SK-N-SH (cell line): ENCODE measurements at regions not wholly inside any gene's neighbourhood (a gene's known extent, or its start where the extent isn't known, plus 50 kb on each side); places are given as distances from the start of the nearest gene placed in this dataset.

ENCODE experiments used
- CTCF ChIA-PET: fragments of 300-600, 350-600 bp; formaldehyde crosslinking; extraction: SDS; loops from one replicate; lab custom pipeline; 2021; lab: Yijun Ruan, JAX
- POLR2A ChIA-PET: fragments of 350-600 bp; sonication (Branson Sonifier 250); formaldehyde crosslinking; extraction: SDS; loops from one replicate; lab custom pipeline; 2020; ENCODE audit warnings: antibody characterized with exemption, inconsistent platforms; lab: Yijun Ruan, JAX
- DNase-seq: peaks from one replicate; pipeline ENCODE4 v3.0.0; 2012
- H2AFZ ChIP-seq: fragments of 200-600 bp; sonication (generic); 2 replicates; pipeline ENCODE4 v1.8.1; 2016; ENCODE audit warnings: antibody characterized with exemption, mild to moderate bottlenecking, low read depth
- H3F3A ChIP-seq: fragments of 200-600 bp; sonication (generic); replicated peaks from 2 replicates; pipeline ENCODE3; 2016; ENCODE audit warnings: antibody characterized with exemption, mild to moderate bottlenecking; ENCODE audit not compliant: insufficient read depth
- H3K27ac ChIP-seq, 2 experiments: fragments of 200-500 bp in 1 of 2; fragments of 200-600 bp in 1 of 2; sonication (Bioruptor generic) in 1 of 2; sonication (generic), shearing (Covaris generic) in 1 of 2; 2 replicates each; pipeline versions ENCODE4 v1.5.1 to v1.6.1; 2014 to 2016; ENCODE audit warnings: low read depth in 2 of 2, inconsistent platforms in 1 of 2, low read length in 1 of 2, mild to moderate bottlenecking in 1 of 2, mixed read lengths in 1 of 2
- H3K27me3 ChIP-seq: fragments of 200-600 bp; sonication (generic), shearing (Covaris generic); 2 replicates; pipeline ENCODE4 v1.6.1; 2016; ENCODE audit warnings: mixed run types; ENCODE audit not compliant: insufficient read depth
- H3K36me3 ChIP-seq, 2 experiments: fragments of 200-500 bp in 1 of 2; fragments of 200-600 bp in 1 of 2; sonication (Bioruptor generic) in 1 of 2; sonication (generic) in 1 of 2; replicated peaks in 1 of 2; 2 replicates each; pipeline versions ENCODE3 to v1.5.1; 2014 to 2016; ENCODE audit warnings: low read length in 1 of 2, mild to moderate bottlenecking in 1 of 2; ENCODE audit not compliant: insufficient read depth in 2 of 2, control insufficient read depth in 1 of 2
- H3K4me1 ChIP-seq, 2 experiments: fragments of 200-500 bp in 1 of 2; fragments of 200-600 bp in 1 of 2; sonication (Bioruptor generic) in 1 of 2; sonication (generic), shearing (Covaris generic) in 1 of 2; 2 replicates each; pipeline versions ENCODE4 v1.5.1 to v1.6.1; 2014 to 2016; ENCODE audit warnings: low read depth in 1 of 2, low read length in 1 of 2, mixed run types in 1 of 2; ENCODE audit not compliant: insufficient read depth in 2 of 2, control insufficient read depth in 1 of 2
- H3K4me2 ChIP-seq: fragments of 200-600 bp; sonication (generic), shearing (Covaris generic); 2 replicates; pipeline ENCODE4 v1.6.1; 2017; ENCODE audit warnings: mixed run types
- H3K4me3 ChIP-seq, 2 experiments: fragments of 200-500 bp in 1 of 2; fragments of 200-600 bp in 1 of 2; sonication (Bioruptor generic) in 1 of 2; sonication (generic), shearing (Covaris generic) in 1 of 2; 2 replicates each; pipeline versions ENCODE4 v1.5.1 to v1.8.1; 2014 to 2016; ENCODE audit warnings: low read depth in 2 of 2, inconsistent platforms in 1 of 2, low read length in 1 of 2, mild to moderate bottlenecking in 1 of 2, mixed read lengths in 1 of 2, moderate library complexity in 1 of 2
- H3K79me2 ChIP-seq: fragments of 200-600 bp; sonication (generic); 2 replicates; pipeline ENCODE4 v1.8.1; 2017; ENCODE audit warnings: mild to moderate bottlenecking; ENCODE audit not compliant: insufficient read depth
- H3K9ac ChIP-seq: fragments of 200-600 bp; sonication (generic); 2 replicates; pipeline ENCODE4 v1.6.1; 2017; ENCODE audit warnings: mixed run types
- H3K9me2 ChIP-seq: fragments of 200-600 bp; sonication (generic); 2 replicates; pipeline ENCODE4 v1.6.1; 2017; ENCODE audit warnings: mixed run types
- H3K9me3 ChIP-seq: fragments of 200-600 bp; sonication (generic); 2 replicates; pipeline ENCODE4 v1.6.1; 2017; ENCODE audit warnings: mixed run types, mild to moderate bottlenecking, moderate library complexity
- H4K20me1 ChIP-seq: fragments of 200-600 bp; sonication (generic); 2 replicates; pipeline ENCODE4 v1.6.1; 2017; ENCODE audit warnings: mild to moderate bottlenecking, mixed run types; ENCODE audit not compliant: insufficient read depth
- CHD2 ChIP-seq: fragments of 150-350 bp; IDR thresholded peaks from 2 replicates; pipeline ENCODE4 v1.6.1; 2018; ENCODE audit warnings: low read length; ENCODE audit not compliant: partially characterized antibody
- ELF1 ChIP-seq: IDR thresholded peaks from 2 replicates; pipeline ENCODE4 v1.4.0; 2012
- EP300 ChIP-seq, 2 experiments: IDR thresholded peaks; 2 replicates each; pipeline versions ENCODE4 v1.4.0 to v1.6.1; 2012; ENCODE audit warnings: borderline replicate concordance in 1 of 2, low read depth in 1 of 2, low read length in 1 of 2
- FOSL2 ChIP-seq: IDR thresholded peaks from 2 replicates; pipeline ENCODE4 v1.4.0; 2012; ENCODE audit warnings: low read depth, mild to moderate bottlenecking, moderate library complexity, borderline replicate concordance
- GATA2 ChIP-seq: sonication (generic); formaldehyde crosslinking; IDR thresholded peaks from 2 replicates; pipeline ENCODE4 v1.5.0; 2020; ENCODE audit warnings: mild to moderate bottlenecking, missing genetic modification reagents
- IRF3 ChIP-seq: fragments of 150-350 bp; IDR thresholded peaks from 2 replicates; pipeline ENCODE4 v1.6.1; 2016; ENCODE audit warnings: mild to moderate bottlenecking, low read depth, low read length
- JUND ChIP-seq: IDR thresholded peaks from 2 replicates; pipeline ENCODE4 v1.4.0; 2012
- MEF2A ChIP-seq: IDR thresholded peaks from 2 replicates; pipeline ENCODE4 v1.4.0; 2012; ENCODE audit warnings: low read depth, borderline replicate concordance
- POLR2AphosphoS5 ChIP-seq: IDR thresholded peaks from 2 replicates; pipeline ENCODE4 v1.6.1; 2012; ENCODE audit warnings: low read depth, low read length
- RAD21 ChIP-seq: IDR thresholded peaks from 2 replicates; pipeline ENCODE4 v1.6.1; 2012; ENCODE audit warnings: mild to moderate bottlenecking, low read length
- RCOR1 ChIP-seq: fragments of 150-350 bp; IDR thresholded peaks from 2 replicates; pipeline ENCODE4 v1.6.1; 2017; ENCODE audit warnings: antibody characterized with exemption, low read length
- RFX5 ChIP-seq: IDR thresholded peaks from 2 replicates; pipeline ENCODE4 v1.6.1; 2012; ENCODE audit warnings: mild to moderate bottlenecking, improper control_type of control experiment, low read length
- RXRA ChIP-seq: IDR thresholded peaks from 2 replicates; pipeline ENCODE4 v1.4.0; 2012; ENCODE audit warnings: low read depth, mild to moderate bottlenecking, borderline replicate concordance
- SIN3A ChIP-seq: IDR thresholded peaks from 2 replicates; pipeline ENCODE4 v1.6.1; 2012; ENCODE audit warnings: low read depth, mild to moderate bottlenecking, low read length, moderate library complexity, borderline replicate concordance
- TAF1 ChIP-seq: IDR thresholded peaks from 2 replicates; pipeline ENCODE4 v1.6.1; 2012; ENCODE audit warnings: low read depth, mild to moderate bottlenecking, low read length, moderate library complexity, borderline replicate concordance
- TCF12 ChIP-seq: IDR thresholded peaks from 2 replicates; pipeline ENCODE4 v1.4.0; 2012
- TEAD4 ChIP-seq: IDR thresholded peaks from 2 replicates; pipeline ENCODE4 v1.4.0; 2012; ENCODE audit warnings: mild to moderate bottlenecking, borderline replicate concordance; ENCODE audit not compliant: insufficient read depth
- USF1 ChIP-seq: IDR thresholded peaks from 2 replicates; pipeline ENCODE4 v1.4.0; 2012; ENCODE audit warnings: low read depth, borderline replicate concordance
- YY1 ChIP-seq: IDR thresholded peaks from 2 replicates; pipeline ENCODE4 v1.4.0; 2012; ENCODE audit warnings: low read depth, mild to moderate bottlenecking
- ZBTB33 ChIP-seq: IDR thresholded peaks from 2 replicates; pipeline ENCODE4 v1.4.0; 2012; ENCODE audit warnings: low read depth, borderline replicate concordance
- WGBS: methylation state at CpG from one replicate; pipeline ENCODE4 v1.1.6; 2017; ENCODE audit warnings: low lambda C conversion rate; 5-methylcytosine and 5-hydroxymethylcytosine counted together
- TF ChIP-seq, protein P1 (sequence below): IDR thresholded peaks from 2 replicates; pipeline ENCODE4 v1.4.0; 2012; ENCODE audit warnings: low read depth

DNA sequence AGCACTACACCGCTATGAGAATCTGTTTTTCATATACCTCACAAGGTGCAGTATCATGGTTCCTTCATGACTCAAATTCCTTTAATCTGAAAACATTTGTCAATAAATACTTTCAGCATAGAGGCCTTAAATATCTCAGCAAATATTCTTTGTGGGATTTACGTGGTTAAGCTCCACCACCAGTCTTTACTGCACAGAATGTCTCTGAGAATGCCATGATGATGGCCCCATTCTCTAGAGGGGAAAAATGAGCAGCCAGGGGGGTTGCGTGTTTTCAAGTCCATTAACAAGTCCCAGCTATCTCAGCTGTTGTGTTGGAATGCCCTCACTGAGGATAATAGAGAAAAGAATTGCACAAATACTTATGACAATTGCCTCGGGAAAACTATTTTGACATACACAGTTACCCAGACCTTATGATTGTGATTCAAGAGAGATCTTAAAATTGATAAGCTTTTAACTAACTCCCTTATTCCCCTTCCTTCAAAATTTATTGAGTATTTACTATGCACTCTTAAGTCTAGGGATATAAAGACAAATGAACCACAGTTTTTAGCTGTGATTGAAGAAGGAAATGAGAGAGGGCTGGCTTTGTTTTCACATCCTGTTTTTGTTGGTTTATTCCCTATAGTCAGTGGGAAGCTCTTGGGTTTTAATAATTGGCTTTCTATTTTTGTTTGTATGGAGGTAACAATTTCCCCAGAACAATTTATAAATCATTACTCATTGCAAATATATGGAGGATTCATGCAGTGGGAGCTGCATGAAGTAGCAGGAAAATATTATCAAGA, 176.5 kb upstream of the VWC2 start:
- H3K27ac ChIP-seq: no peak overlapping the region
- TF ChIP-seq RAD21 (no peak), CHD2 (no peak), ZBTB33 (no peak), FOSL2 (no peak), MEF2A (no peak), JUND (no peak), USF1 (no peak), EP300 (IDR thresholded peaks at IDR 0.05; ENCODE audit: borderline replicate concordance in 1 of 2, low read depth in 1 of 2, low read length in 1 of 2) (no peak), RFX5 (no peak), RCOR1 (no peak), SIN3A (no peak), TEAD4 (no peak), TCF12 (no peak)
- TF ChIP-seq, protein P1, sequence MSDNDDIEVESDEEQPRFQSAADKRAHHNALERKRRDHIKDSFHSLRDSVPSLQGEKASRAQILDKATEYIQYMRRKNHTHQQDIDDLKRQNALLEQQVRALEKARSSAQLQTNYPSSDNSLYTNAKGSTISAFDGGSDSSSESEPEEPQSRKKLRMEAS: no peak
- TF ChIP-seq, all 33 proteins: peak for 0
- Histone ChIP-seq H3K4me1 (no peaks in the 10 kb centered on the region), H3F3A (no peaks in the 10 kb centered on the region), H3K9me3 (no peaks in the 10 kb centered on the region), H3K9me2 (no peaks in the 10 kb centered on the region), H3K4me2 (no peak overlapping the region), H3K27me3 (no peaks in the 10 kb centered on the region), H3K9ac (no peak overlapping the region), H2AFZ (no peak overlapping the region), H3K36me3 (no peaks in the 10 kb centered on the region), H4K20me1 (no peaks in the 10 kb centered on the region), H3K79me2 (no peaks in the 10 kb centered on the region), H3K4me3 (no peak overlapping the region)
- no peak for DNase-seq
- ChIA-PET POLR2A (no interaction called here), CTCF (no interaction called here)
- under 1% methylated on average over 4 of the region's 4 CpGs for WGBS

GRCh38 chr7:49597805-49598204, 175.6 kb upstream of the VWC2 start:
- DNase-seq: no peak
- POLR2A ChIA-PET: no interaction called here
- WGBS: 0% methylated on average over 3 of the region's 3 CpGs
- Histone ChIP-seq H4K20me1 (no peaks in the 10 kb centered on the region), H3K9me3 (no peaks in the 10 kb centered on the region), H2AFZ (no peak overlapping the region), H3K9me2 (no peaks in the 10 kb centered on the region), H3K9ac (no peak overlapping the region), H3F3A (no peaks in the 10 kb centered on the region), H3K27me3 (no peaks in the 10 kb centered on the region), H3K4me1 (no peaks in the 10 kb centered on the region), H3K4me2 (no peak overlapping the region), H3K79me2 (no peaks in the 10 kb centered on the region), H3K27ac (no peak overlapping the region), H3K4me3 (no peak overlapping the region), H3K36me3 (no peaks in the 10 kb centered on the region)
- TF ChIP-seq SIN3A: no peak
- no peak for TF ChIP-seq GATA2
- no peak for TF ChIP-seq EP300 (IDR thresholded peaks at IDR 0.05; ENCODE audit: borderline replicate concordance in 1 of 2, low read depth in 1 of 2, low read length in 1 of 2)
- no peak for TF ChIP-seq TEAD4
- no peak for TF ChIP-seq POLR2AphosphoS5
- no peak for TF ChIP-seq ELF1
- TF ChIP-seq YY1: no peak
- TF ChIP-seq TAF1: no peak
- no peak for TF ChIP-seq IRF3
- no peak for TF ChIP-seq RXRA
- CTCF ChIA-PET: no interaction called here
